ENCODE measurements at regions not wholly inside any gene's neighbourhood (a gene's known extent, or its start where the extent isn't known, plus 50 kb on each side); places are given as distances from the start of the nearest gene placed in this dataset.

- no peak for TF ChIP-seq POLR2AphosphoS5 (IDR thresholded peaks at IDR 0.05)
- TF ChIP-seq, protein P1, sequence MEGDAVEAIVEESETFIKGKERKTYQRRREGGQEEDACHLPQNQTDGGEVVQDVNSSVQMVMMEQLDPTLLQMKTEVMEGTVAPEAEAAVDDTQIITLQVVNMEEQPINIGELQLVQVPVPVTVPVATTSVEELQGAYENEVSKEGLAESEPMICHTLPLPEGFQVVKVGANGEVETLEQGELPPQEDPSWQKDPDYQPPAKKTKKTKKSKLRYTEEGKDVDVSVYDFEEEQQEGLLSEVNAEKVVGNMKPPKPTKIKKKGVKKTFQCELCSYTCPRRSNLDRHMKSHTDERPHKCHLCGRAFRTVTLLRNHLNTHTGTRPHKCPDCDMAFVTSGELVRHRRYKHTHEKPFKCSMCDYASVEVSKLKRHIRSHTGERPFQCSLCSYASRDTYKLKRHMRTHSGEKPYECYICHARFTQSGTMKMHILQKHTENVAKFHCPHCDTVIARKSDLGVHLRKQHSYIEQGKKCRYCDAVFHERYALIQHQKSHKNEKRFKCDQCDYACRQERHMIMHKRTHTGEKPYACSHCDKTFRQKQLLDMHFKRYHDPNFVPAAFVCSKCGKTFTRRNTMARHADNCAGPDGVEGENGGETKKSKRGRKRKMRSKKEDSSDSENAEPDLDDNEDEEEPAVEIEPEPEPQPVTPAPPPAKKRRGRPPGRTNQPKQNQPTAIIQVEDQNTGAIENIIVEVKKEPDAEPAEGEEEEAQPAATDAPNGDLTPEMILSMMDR (IDR thresholded peaks at IDR 0.05) = no peak
These were observed 191.9 kb downstream of the CD83 start for GRCh38 chr6:14309516-14309915.
